GM19463 (cell line): ENCODE measurements at regions not wholly inside any gene's neighbourhood (a gene's known extent, or its start where the extent isn't known, plus 50 kb on each side); places are given as distances from the start of the nearest gene placed in this dataset.
A peak's percentile ranks its signal among the peaks of the same experiment; 100 is the strongest.
"Not testable (repeated sequence)": the region's sequence is repeated elsewhere in the genome, so short reads cannot be mapped to it uniquely, and the experiment has no call there.

Experiments
- ATAC-seq: cut with Tn5 transposase; IDR thresholded peaks from one replicate; pipeline ENCODE4 v1.9.1; 2021; ENCODE audit warnings: mild to moderate bottlenecking, moderate library complexity; ENCODE audit not compliant: unreplicated experiment

DNA sequence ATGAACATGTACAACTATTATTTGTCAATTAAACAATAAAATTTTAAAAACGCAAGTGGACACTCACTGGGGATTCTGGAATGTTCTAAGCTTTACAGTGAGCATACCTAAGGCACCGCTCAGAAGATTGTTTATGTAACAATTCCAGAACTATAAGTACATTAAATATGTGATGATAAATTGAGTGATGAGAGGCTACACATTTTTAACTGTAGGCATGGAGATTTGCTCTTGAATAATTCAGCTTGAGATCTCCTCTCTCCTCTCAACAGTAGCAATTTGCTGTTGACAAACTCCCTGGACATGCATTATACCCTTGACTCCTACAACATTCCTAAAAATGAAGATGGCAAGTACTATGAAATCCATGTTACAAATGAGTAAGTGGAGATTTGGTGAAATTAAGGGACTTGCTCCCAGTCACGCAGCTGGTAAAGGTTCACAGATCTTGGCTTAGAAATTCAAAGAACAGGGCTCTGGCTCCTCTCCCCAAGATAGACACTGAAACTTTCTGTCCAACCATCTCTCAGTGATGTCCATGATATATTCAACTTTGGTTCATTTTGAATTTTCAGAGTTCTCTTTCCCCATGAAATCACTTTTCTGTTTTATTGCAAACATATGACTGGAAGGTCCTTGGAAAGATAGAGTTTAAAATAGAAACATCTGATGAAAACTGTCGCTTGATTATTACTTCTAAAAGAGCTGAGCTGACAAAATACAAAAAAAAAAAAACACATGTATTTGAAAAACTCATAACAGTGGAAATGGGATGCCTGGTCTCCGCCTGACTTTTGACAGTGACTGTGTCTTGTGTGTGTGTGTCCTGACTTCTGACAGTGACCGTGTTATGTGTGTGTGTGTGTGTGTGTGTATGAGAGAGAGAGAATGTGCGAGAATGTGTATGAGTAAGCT is 488.3 kb downstream of the TNS3 start:
- ATAC-seq: no peak

DNA sequence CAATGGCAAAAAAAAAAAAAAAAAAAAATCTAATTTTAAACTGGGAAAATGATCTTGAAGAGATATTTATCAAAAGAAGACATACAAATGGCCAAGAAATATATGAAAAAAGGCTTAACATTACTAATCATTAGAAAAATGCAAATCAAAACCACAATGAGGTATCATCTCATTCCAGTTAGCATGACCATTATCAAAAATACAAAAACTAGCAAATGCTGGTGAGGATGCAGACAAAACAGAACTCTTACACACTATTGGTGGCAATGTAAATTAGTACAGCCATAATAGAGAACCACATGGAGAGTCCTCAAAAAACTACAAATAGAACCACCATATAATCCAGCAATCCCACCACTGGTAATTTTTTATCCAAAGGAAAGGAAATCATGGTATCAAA is 489.6 kb downstream of the TNS3 start:
- no peak for ATAC-seq

DNA sequence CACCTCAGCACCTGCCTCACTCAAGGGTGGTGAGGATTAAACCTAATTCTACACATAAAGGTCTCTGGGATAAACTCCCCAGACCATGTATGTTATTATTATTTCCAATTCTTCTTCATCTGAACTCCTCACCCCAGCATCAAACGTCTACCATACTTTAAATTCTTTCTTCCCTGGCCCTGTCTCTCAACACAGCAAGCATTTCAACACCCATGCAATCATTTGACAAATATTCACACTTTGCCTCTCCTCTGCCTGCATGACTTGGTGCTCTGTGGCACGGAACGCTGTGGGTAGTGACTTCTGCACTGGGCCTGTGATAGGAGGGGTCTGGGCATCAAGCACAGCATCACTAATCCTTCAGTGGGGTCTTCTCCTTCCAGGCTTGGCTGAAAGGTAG is 490.8 kb downstream of the TNS3 start:
- ATAC-seq: no peak

DNA sequence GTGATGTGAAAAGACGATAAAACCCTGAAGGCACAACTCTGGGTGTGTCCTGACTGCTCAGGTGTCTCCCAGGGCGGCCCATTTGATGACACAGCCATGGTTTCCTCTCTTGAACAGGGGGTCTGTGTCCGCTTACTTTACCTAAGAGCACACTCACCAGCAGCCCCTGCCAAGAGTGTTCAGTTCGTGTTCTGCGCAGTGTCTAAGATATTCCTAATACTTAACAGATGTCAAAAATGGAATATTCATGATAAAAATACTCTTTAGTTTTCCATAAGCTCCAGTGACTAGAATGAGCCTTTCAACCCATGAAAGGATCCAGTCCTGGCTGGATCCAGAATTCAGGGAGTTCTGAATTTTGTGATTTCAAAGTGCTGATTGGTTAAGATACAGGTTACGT is 492.4 kb downstream of the TNS3 start:
- no peak for ATAC-seq

DNA sequence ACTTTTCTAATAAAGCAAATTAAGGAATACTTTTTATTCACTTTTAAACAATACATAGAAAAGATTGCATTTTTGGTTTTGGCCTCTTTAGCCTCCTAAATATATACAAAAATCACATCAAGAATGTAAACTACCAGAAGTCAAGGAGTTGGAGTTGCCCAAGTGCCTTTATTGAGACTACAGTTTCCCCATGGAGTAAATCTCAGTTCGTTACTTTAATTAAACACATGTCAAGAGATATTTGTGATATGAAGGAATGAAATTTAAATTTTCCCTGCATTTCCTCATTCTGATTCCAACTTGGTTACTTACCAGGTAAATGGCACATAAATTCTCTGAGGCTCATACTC is 492.9 kb downstream of the TNS3 start:
- no peak for ATAC-seq

DNA sequence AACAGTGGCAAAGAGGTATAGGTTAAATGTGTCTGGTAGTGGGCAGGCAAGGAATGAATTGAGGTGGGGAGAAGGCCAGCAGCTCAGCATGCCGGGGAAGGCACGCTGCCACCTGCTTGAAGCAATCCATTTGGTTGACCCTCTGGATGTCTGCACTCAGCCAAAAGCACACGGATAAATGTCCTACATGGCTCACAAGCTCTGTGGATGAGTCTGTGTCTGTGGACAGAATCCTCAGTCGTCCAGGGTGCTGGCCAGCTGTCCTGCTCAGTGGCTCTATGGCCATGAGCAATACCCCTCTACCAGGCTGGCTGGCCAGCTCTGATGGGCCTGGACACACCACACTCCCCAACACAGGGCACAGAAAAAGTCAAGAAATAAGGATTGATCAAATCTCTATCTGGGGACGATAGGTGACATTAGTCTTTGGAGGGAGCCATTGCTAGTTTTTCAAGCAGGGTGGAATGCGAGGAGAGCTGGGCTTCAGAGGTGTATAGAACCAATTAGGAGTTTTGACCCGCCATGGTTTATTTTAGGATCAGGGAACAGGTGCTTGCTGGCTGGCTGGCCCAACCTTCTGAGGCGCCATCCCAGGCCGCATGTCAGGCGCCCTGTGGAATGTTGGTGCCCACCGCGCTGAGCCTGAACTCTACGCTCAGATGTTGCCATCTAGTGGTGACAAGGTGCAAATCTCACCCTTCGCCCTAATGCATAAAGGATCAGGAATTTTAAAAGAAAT is 493.4 kb downstream of the TNS3 start:
- ATAC-seq: peak; percentile 74

DNA sequence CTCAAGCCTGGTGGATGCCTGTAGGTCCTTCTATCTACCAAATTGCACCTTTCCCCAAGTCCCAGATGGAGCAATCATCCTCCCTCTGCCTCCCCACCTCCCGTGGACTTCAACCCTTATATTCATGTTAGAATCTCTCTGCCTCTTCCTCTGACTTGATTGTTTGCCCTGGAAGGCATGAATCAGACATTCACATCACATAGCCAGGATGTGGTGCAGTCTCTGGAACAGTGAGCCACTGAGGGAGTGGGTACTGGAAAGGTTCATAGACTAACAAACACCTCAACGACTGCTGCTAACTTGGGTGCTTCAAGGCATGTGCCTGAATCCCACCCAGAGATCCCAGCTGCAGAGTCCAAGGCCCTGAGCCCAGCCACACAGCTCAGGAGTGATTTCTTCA is 494.0 kb downstream of the TNS3 start:
- ATAC-seq: no peak

DNA sequence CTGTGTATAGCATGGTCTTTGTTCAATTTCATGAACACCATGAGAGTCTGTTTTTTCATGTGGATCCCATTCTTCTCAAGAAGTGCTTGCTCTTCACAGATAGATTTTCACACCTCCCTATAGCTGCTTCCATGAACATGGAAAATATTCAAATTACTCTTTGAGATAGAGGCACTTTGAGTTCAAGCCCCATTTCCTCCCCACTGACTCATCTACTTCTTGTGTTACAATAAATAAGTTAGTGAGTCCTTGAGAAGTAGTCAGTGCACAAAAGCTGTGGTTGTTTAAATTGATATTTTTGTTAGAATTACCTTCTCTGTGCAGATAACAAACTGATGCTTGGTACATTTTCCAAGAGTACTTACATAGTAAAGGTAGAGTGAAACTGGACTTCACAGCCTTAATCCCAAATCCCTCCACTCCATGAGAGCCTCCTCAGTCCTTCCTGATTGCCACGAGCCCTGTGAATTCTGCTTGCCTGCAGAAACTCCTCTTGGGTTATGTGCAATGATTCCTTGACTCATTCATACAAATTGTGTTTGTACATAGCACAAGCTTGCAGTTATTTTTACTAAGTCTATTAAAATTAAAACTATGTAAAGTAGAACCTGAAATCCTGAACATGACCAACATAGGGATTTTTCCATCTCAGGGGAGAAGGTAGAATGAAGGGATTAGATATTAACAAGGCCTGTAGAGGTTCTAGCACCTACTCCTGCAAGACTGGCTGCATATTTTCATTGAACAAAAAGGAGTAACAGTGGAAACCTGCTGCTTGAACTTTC is 496.2 kb downstream of the TNS3 start:
- ATAC-seq: no peak

DNA sequence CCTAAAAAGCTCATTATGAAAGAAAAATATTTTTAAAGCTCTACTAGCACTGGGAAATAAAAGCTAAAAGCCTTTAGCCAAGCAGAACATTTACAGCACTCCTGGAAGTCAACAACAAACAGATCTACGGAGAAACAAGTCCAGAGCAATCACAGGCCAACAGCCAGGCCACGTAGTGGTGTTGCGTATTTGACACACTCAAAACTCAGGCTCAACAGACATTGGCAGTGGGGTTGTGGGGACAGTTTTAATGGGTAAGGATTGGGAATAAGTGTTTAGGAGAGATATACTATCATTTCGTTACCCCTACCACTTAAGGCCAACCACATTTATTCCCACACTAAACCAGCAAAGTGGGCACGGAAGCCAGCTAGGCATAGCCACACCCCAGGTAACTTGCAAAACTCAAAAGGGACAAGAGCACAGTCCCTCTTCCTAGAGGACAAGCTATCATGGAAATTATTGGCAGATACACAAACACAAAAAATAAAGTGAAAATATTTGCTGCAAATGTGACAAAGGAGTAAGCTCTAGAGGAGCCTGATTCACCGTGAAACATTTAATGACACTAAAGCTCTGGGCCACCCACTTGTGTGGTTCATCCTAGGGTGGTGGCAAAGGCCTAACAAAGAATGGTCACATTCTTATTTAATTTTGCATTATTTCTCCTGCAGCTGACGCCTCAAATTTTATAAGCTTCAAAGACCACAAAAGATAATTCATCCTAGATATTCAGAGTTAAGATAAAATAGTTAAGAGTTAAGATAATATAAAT is 498.2 kb downstream of the TNS3 start:
- no peak for ATAC-seq

DNA sequence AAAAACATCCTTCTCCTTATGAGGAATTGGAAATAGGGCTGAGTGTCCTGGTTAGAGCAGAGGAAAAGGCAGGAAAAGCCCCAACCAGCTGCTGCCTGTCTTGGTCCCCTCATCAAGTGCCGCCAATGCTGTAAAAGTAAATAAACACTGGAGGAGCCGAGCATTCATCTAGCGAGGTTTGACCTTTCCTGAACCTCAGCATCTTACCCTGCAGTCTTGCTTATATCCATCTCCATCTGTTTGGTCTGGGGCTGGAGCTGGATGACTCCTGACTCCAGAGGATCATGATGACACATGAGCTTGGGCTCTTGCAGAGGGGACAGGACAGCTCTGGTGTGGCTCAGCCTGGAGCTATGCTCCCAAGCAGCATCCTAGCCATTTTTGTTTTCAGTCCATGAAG is 501.1 kb downstream of the TNS3 start:
- no peak for ATAC-seq

DNA sequence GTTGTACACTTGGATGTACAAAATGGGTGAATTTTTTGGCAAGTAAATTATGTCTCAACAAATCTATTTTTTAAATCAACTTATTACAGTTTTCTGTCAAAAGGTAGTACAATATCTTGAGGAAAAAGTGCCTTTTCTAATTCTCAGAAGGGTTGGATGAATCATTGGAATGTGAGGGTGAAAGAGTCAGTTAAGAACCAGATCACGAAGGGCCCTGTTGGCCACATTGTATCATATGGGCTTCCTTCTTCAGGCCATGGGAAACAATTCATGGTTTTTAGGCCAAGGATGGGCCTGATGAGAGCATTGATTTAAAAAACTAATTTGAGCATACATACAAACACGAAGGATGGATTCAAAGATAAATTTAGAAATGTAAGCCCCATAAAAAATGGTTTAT is 503.7 kb downstream of the TNS3 start:
- ATAC-seq: no peak

DNA sequence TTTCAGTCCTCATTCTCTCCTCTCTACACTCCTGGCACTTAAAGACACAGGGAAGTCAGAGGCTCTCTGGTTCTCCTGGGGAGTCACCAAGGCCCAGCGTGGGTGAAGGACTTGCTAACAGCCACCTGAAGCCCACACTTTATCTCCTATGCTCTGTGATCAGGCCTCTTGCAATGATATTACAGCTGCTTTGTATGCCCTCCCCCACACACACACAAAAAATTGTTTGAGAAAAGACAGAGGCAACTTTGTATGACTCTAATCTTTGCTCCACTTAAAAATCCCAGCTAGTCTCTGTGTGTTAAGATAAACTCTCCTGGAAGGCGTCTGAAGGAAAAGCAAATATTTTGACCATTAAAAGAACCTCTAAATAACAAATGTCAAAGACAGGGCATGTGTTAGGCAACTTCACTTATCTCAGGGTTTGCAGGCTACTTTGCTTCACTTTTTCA is 507.2 kb downstream of the TNS3 start:
- ATAC-seq: no peak

DNA sequence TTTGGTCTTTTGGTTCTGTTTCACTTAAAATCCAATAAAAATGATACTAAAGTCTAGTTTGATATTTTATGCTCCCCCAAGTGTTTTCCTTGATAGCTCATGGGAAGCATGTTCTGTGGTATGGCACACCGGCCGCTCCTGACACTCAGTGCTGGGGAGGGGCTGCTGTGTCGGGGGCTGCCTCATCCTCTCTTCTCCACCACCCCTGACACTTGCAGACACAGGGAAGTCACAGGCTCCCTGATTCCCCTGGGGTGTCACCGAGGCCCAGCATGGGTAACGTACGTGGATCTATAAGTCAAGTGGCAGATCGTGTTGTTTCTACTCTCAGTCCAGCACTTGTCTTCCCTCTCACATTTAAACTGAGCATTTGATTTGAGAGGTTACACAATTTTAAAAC is 508.6 kb downstream of the TNS3 start:
- ATAC-seq: no peak

DNA sequence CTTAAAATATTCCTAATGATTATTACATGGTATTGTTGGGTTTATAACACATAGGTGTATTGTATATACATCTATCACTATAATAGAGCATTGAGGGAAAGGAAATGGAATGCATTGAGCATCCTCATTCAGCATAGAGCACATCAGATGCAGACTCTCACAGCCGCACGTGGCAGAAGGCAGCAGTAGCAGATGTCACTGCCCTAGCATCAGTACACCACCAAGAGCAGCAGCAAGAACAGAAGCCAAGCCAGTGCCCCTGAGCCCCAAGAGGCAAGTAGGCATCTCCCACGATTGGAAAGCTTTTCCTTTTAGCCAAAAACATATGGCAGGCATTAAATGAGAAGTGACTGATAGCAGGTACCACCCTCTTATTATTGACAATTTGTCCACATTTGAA is 510.0 kb downstream of the TNS3 start:
- ATAC-seq: no peak

DNA sequence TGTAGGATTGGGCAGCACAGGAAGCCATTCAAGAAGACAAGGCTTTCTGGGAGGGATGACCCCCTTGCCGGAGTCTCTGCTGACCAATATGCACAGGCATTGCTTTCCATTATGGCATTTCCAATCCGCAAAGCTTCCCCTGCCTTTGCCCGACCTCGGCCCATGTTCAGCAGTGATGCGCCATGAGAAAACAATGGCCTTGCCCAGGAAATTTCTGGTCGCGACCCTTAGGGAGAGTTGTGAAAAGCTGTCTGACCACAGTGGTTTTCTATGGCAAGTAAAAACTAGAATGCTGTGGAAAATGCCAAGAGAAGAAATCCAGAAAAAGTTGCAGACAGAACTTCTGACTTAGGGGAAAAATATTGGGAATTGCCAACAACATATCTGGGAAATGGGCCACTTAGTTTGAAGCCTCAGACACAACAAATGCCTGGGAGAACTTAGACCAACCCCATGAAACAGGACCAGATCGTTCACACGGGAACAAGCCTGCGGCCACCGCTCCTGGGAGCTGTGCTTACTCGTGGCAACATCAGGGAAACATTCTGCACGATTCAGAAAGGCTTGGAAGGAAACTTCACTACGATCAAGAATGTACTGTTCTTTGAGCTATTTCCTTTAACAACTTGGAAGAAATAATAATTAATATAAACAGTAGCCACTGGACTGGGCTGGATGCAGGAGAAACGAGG is 512.4 kb downstream of the TNS3 start:
- no peak for ATAC-seq

DNA sequence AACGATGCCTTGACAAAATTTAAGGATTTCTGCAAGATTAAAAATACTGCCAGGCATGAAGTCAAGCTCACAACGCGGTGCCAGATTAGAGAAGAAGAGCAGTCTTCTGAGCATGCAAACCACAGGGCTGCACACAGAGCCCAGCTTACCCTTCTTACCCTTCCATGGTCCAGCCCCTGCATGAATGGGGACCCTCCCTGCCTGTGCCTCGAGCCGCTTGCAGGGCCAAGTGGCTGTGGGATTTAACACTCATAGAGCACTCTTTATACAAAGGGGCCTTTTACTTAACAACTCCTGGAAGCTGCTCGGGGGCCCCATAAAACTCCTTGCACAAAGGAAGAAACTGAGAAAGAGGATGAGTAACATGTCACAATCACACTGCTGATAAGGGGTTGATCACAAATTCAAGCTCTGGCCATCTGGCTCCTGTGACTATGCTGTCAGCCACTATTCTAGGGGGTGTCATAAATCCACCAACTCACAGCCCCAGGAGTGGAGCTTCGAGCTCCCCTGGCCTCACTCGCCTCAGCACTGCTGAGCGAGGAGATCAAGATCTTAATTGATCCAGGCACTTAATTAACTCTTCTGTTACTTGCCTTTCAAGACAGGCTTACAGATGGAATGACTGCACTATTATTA is 514.8 kb downstream of the TNS3 start:
- ATAC-seq: no peak

DNA sequence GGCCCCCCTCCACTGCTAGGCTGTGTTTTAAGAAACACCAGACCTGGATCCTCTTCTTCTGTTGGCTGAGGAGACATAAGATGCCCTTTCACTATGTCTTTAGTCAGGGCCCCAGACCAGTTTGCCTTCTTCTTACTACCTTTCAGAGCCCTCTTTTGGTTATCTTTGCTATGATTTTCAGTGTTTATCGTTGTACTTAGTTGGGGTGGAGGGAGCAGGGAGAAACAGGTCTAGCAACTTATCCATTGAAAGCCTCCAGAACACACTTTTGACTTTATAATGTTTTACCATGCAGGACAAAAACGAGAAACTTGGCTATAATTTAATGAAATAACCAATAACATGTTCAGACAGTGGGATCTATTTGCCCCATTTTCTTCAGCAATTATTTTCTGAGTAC is 525.2 kb downstream of the TNS3 start:
- ATAC-seq: no peak

DNA sequence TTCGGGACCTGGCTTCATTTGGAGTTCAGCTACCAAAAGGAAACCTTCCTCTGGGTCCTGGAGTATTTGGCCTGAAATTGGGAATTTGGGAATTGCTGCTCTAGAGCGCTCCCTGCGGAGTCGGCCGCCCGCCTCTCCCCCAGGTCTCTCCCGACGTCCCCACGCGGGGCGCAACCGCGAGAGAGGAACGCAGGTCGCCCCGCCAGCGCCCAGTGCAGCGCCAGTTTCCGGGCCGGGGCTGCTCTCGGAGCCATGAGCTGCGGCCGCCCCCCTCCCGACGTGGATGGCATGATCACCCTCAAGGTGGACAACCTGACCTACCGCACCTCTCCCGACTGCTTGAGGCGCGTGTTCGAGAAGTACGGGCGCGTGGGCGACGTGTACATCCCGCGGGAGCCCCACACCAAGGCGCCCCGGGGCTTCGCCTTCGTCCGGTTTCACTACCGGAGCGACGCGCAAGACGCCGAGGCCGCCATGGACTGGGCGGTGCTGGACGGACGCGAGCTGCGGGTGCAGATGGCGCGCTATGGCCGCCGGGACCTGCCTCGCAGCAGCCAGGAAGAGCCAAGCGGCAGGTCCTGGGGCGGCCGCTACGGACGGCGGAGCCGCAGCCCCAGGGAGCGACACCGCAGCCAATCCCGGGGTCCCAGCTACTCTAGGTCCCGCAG is 529.2 kb downstream of the TNS3 start:
- not testable (repeated sequence) for ATAC-seq

DNA sequence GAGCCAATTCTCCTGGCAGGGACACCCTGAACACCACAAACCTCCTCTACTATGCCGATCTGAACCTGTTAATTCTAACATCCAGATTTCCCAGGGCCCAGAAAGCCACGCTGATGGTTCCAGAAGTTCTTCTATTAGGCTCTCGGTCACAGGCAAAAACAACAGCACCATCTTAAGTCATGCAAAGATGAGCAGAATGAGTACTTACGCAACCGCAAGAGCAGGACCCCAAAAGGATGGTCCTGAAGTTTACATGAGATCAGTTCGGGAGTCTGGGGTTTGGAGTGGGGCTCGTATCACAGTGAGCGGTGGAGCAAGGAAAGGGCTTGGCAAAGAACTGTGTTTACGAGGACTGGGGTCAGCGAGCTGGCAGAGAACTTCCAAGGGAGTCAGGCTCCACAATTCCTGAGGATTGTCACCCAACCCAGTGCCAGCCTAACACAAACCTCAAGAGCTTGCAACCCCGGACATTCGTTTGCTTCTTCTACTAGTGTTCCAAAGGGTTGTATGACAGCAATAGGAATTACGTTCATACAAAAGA is 532.6 kb downstream of the TNS3 start:
- no peak for ATAC-seq
